GM12891 (cell line): ENCODE measurements at regions not wholly inside any gene's neighbourhood (a gene's known extent, or its start where the extent isn't known, plus 50 kb on each side); places are given as distances from the start of the nearest gene placed in this dataset.
"Not testable (repeated sequence)": the region's sequence is repeated elsewhere in the genome, so short reads cannot be mapped to it uniquely, and the experiment has no call there.

Experiments
- PAX5 ChIP-seq: IDR thresholded peaks from 2 replicates; pipeline ENCODE4 v1.6.1; 2011; ENCODE audit warnings: low read length, moderate library complexity, mild to moderate bottlenecking; ENCODE audit not compliant: insufficient read depth, severe bottlenecking
- POLR2A ChIP-seq: IDR thresholded peaks from 2 replicates; pipeline ENCODE4 v1.6.1; 2011; ENCODE audit warnings: low read depth, low read length, control low read depth
- POLR2AphosphoS5 ChIP-seq: IDR thresholded peaks from 2 replicates; pipeline ENCODE4 v1.6.1; 2011; ENCODE audit warnings: low read depth, low read length, control low read depth
- POU2F2 ChIP-seq: IDR thresholded peaks from 2 replicates; pipeline ENCODE4 v1.6.1; 2011; ENCODE audit warnings: low read depth, mild to moderate bottlenecking, control low read depth, low read length, moderate library complexity
- SPI1 ChIP-seq: IDR thresholded peaks from 2 replicates; pipeline ENCODE4 v1.6.1; 2011; ENCODE audit warnings: low read depth, low read length, control low read depth
- TAF1 ChIP-seq: IDR thresholded peaks from 2 replicates; pipeline ENCODE4 v1.6.1; 2011; ENCODE audit warnings: low read depth, low read length, control low read depth

GRCh38 chr6:12549445-12549844, 167.1 kb upstream of the PHACTR1 start:
- TF ChIP-seq SPI1, POLR2A, TAF1, POLR2AphosphoS5, PAX5, POU2F2: not testable (repeated sequence)
